ENCODE measurements at regions not wholly inside any gene's neighbourhood (a gene's known extent, or its start where the extent isn't known, plus 50 kb on each side); places are given as distances from the start of the nearest gene placed in this dataset.
A peak's percentile ranks its signal among the peaks of the same experiment; 100 is the strongest.
"Not testable (repeated sequence)": the region's sequence is repeated elsewhere in the genome, so short reads cannot be mapped to it uniquely, and the experiment has no call there.

- DNase-seq (ENCODE audit: low read depth), result no peak
Measured at GRCh38 chr5:6078881-6079280, 299.5 kb downstream of the MED10 start.

GRCh38 chr5:6076341-6077239 is 301.8 kb downstream of the MED10 start:
- no peak for DNase-seq (ENCODE audit: low read depth)

GRCh38 chr5:6072488-6072887 is 305.9 kb downstream of the MED10 start:
- DNase-seq (ENCODE audit: low read depth), result not testable (repeated sequence)

GRCh38 chr5:6069496-6070185 is 308.7 kb downstream of the MED10 start:
- no peak for DNase-seq (ENCODE audit: low read depth)

- no peak for DNase-seq (ENCODE audit: low read depth)
Measured at GRCh38 chr5:6066016-6066415, 312.3 kb downstream of the MED10 start.

- no peak for DNase-seq (ENCODE audit: low read depth)
Measured at GRCh38 chr5:6059137-6059800, 319.1 kb downstream of the MED10 start.

- DNase-seq (ENCODE audit: low read depth), result no peak
Measured at GRCh38 chr5:6058055-6058715, 320.2 kb downstream of the MED10 start.

- DNase-seq (ENCODE audit: low read depth), result no peak
Measured at GRCh38 chr5:6056280-6056679, 322.1 kb downstream of the MED10 start.

- no peak for DNase-seq (ENCODE audit: low read depth)
Measured at GRCh38 chr5:6049662-6050061, 328.7 kb downstream of the MED10 start.

- DNase-seq (ENCODE audit: low read depth), result no peak
Measured at GRCh38 chr5:6048746-6049145, 329.6 kb downstream of the MED10 start.

- DNase-seq (ENCODE audit: low read depth), result no peak
Measured at GRCh38 chr5:6046296-6046967, 331.9 kb downstream of the MED10 start.

GRCh38 chr5:6043491-6044310 is 334.6 kb downstream of the MED10 start:
- DNase-seq (ENCODE audit: low read depth), result no peak

GRCh38 chr5:6041977-6042550 is 336.3 kb downstream of the MED10 start:
- no peak for DNase-seq (ENCODE audit: low read depth)

- no peak for DNase-seq (ENCODE audit: low read depth)
Measured at GRCh38 chr5:6039111-6039510, 339.2 kb downstream of the MED10 start.

GRCh38 chr5:6036006-6036405 is 342.3 kb downstream of the MED10 start:
- no peak for DNase-seq (ENCODE audit: low read depth)

GRCh38 chr5:6029811-6030271 is 348.5 kb downstream of the MED10 start:
- no peak for DNase-seq (ENCODE audit: low read depth)

- peak; percentile 4 for DNase-seq (ENCODE audit: low read depth)
Measured at GRCh38 chr5:6026766-6027406, 351.5 kb downstream of the MED10 start.

- DNase-seq (ENCODE audit: low read depth), result no peak
Measured at GRCh38 chr5:6019612-6020011, 358.7 kb downstream of the MED10 start.

GRCh38 chr5:6013506-6013905 is 364.8 kb downstream of the MED10 start:
- no peak for DNase-seq (ENCODE audit: low read depth)

- no peak for DNase-seq (ENCODE audit: low read depth)
Measured at GRCh38 chr5:6011199-6011598, 367.1 kb downstream of the MED10 start.
